Activated CD4-positive, alpha-beta T cell treated with anti-CD3 and anti-CD28 coated beads for 1 hour (primary cell): ENCODE measurements at regions not wholly inside any gene's neighbourhood (a gene's known extent, or its start where the extent isn't known, plus 50 kb on each side); places are given as distances from the start of the nearest gene placed in this dataset.
A peak's percentile ranks its signal among the peaks of the same experiment; 100 is the strongest.
"Not testable (repeated sequence)": the region's sequence is repeated elsewhere in the genome, so short reads cannot be mapped to it uniquely, and the experiment has no call there.

Experiments used
- DNase-seq: peaks from one replicate; pipeline ENCODE4 v3.0.0-alpha.2; 2020

GRCh38 chr22:19603346-19603745 lies 79.1 kb upstream of the CLDN5 start:
- not testable (repeated sequence) for DNase-seq

GRCh38 chr22:19603767-19604166 lies 79.6 kb upstream of the CLDN5 start:
- no peak for DNase-seq

DNA sequence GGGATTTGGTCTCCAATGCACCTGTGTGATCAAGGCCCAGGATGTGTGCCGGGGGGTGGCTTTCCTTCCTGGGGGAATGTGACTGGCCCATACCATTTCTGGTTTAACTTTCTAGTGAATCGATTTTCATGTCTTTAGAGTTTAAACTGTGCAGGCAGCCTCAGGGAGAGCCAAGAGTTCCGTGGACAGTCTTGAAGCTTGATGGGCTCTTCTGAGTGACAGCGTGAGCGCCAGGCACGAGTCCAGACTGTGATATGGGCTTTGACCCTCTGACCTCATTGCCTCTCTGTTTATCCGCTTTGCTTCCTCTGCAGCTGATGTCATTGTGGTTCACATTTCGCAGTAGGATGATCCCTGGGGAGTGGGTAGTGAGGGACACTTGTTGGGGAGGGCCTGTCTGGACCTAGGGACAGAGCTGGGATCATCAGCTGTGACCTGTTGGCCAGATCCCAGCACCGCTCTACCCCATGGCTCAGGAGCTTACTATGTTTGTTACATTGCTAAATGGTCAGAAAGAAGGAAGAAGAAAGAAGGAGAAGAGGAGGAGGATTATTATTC lies 80.6 kb upstream of the CLDN5 start:
- no peak for DNase-seq

DNA sequence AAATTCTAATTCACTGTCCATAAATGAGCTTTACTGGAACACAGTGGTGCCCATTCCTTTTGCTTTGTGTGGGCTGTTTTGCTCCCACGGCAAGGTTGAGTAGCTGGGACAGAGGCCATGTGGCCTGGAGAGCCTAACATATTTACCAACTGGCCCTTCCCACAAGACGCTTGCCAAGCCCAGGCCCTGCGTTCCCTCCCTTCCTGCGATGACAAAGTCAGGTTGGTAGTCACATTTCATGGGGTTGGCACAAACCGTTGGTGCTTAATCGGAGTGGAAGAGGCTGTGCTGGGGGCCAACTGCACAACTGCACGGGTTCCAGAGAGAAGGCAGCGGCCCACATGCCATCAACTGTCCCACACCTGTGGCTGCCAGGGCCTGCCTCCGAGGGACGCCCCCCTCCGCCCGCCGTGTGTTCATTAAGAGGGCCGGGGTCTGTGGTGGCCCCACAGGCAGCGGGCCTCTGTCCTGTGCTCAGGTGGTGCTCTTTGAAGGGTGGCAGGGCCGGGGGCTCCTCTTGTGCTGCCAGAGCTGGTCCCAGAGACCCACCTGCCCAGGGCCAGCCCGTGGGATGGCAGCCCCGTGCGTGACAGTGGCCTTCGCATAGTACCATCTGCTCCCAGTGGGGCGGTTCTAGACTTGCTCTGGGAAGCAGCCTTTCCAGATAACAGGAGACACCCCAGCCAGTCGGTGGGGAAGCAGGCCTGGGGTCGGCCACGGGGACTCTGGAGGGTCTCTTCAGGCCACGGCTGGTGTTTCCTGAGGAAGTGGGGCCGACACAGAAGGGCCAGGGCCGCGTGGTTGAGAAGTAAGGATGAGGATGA lies 81.5 kb upstream of the CLDN5 start:
- DNase-seq: no peak

DNA sequence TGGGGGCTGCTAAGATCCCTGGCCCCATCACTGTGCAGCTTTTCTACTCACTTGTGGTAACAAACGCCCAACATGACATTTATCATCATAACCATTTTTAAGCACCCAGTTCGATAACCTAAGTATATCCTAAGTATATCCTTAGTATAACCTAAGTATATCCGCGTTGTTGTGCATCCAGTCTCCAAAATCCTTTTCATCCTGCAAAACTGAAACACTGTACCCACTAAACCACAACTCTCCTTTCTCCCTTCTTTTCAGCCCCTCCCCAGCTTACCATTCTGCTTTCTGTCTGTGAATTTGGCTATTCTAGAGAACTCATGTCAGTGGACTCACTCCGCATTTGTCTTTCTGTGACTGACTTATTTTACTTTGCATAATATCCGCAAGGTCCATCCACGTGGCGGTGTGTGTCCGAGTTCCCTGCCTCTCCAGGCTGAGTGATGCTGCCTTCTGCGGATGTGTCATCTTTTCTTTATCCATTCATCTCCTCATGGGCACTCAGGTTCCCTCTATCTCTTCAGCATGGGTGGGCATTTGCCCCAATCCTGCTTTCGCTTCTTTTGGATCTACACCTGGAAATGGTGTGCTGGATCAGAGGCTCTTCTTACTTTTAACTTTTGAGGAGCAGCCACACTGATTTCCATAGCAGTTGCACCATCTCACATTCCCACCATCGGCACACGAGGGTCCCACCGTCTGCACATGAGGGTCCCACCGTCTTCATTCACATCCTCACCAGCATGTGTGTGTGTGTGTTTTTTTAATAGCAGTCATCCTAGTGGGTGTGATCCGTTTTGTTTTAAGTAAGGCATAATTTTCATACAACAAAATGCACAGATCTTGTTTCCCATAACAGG lies 82.4 kb upstream of the CLDN5 start:
- DNase-seq: no peak

DNA sequence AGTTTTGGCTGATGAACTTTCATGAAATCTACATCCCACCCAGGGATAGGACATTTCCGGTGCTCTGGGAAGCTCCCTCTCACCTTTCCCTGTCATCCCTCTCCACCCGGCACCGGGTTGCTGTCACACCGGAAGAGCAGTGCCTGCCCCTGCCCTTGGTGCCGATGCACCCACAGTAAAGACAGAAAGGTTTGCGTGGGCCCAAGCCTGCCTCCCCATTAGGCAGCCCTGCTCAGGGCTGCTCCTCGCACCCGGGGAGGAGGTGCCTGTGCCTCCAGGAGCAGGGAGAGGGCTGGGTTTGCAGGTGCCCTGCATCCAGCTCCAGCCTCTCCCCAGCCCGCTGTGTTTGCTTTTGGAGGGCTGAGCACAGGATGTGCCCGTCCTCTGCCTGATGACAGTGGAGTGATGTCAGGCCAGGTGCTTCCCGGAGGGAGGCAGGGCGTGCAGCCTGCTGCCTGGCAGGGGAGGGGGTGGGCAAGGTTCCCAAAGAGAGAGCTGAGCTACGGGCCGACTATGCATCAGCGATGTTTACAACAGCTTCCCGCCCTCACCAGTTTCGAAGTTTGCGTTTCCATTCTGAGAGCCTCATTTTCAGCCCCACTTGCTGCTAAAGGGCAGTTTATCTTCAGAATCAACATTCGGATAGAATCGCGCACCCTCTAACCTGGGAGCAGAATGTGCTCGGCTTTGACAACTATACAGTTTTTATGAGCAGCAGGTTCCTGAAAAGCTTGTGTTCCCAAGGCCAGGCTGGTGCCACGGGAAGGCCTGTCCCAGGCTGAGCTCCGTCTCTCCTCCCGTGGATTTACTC lies 83.2 kb upstream of the CLDN5 start:
- DNase-seq: peak; percentile 19

DNA sequence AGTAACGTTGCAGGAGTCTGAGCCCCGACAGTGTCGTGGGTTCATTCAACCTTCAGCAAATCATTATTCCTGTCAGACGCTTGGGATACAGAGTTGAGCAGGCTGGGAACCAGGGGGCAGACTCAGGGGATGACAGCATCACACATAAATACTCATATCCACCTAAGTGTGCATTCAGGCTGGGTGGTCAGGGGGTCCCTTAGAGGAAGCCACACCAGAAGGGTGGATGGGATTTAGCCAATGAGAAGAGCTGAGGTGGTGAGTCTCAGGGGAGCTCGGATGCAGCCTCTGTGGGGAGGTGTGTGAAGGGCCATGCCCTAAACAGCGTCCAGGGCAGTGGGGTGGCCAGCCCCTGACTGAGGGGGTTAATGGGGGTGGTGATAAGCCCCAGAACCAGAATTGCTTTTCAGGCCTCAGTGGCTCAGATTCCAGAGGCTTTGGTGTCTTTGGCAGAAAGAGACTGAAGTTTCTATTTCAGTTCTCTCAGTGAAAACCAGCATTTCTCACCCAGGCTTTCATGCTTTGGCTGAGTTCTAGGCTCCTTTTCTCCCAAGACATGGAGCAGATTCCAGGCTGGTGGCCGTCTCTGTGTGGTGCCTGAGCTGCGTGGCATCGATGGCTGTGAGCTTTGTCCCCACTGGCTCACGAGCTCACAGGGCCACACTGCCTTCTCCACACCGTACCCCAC lies 83.9 kb upstream of the CLDN5 start:
- DNase-seq: no peak

- DNase-seq: not testable (repeated sequence)
These were observed 85.5 kb upstream of the CLDN5 start for GRCh38 chr22:19609753-19610152.

GRCh38 chr22:19610518-19611253 lies 86.5 kb upstream of the CLDN5 start:
- no peak for DNase-seq

DNA sequence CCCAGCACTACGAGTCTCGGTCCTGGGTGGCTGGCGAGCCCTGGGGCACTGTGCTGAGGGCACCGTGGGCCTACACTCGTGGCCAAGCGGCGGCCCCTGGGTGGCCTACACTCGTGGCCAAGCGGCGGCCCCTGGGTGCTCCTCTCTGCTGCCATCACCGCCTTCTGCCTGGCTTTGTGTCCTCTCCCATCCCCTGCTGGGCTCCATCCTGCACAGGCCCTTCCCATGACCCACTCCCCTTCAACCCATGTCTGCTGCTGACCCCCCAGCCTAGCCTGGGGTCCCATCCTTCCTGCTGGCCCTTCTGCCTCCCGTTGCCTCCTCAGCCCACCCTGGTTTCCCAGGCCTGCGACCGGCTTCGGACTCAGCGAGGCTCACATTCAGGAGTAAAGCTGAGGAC lies 87.4 kb upstream of the CLDN5 start:
- no peak for DNase-seq

- DNase-seq: no peak
These were observed 88.8 kb upstream of the CLDN5 start for GRCh38 chr22:19612866-19613572.

DNA sequence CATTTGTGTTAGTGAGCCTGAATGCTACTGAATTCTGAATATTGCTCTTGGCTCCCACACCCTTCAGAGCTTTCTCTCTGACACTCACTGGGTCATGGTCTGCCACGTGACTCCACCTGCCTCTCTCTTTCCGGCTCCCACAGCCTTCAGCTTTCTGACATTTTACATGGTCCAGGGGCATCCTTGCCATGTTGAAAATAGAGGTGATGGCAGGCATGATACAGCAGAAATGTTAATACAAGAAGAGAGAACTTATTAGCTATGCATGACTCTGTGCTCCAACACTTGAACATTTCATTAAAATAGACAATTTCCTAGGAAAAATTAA lies 90.3 kb upstream of the CLDN5 start:
- DNase-seq: no peak

- no peak for DNase-seq
These were observed 90.8 kb upstream of the CLDN5 start for GRCh38 chr22:19615001-19615461.

GRCh38 chr22:19615867-19616581 lies 91.8 kb upstream of the CLDN5 start:
- no peak for DNase-seq

DNA sequence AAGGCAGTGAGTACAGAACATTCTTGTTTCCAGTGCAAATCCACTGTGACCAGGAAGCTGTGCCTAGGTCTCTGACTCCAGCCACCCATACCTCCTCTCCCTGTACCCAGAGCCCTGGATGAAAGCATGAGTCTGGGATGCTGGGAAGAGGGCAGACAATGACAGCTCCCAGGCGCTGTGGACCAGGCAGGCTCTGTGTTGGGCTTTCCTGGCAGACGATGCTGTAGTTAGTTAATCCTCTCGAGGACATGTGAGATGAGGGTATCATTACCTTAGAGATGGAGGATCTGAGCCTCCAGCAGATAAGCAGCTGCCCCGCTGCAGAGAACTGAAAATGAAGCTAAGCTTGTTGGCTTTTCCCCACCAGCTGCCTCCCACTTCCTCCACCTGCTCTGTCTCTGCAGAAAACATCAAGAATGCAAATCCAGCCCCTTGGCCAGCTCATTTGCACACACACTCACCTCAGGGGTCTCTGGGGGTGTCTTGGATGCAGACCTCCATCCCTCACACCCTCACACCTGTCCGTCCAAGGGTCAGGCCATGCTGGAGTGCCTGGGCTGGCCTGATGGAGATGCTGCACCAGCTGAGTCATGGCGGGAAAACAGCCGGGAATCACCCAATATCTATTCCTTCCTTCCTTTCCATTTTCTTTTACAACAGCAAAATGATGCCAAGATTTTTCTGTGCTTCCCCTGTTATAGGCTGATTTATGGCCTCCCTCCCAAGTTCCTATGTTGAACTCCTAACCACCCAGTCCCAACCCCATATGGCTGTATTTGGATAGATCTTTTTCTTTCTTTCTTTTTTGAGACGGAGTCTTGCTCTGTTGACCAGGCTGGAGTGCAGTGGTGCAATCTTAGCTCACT lies 94.9 kb upstream of the SEPTIN5 start:
- no peak for DNase-seq

- DNase-seq: no peak
These were observed 93.4 kb upstream of the SEPTIN5 start for GRCh38 chr22:19620742-19621371.

- DNase-seq: no peak
These were observed 92.8 kb upstream of the SEPTIN5 start for GRCh38 chr22:19621373-19622060.

DNA sequence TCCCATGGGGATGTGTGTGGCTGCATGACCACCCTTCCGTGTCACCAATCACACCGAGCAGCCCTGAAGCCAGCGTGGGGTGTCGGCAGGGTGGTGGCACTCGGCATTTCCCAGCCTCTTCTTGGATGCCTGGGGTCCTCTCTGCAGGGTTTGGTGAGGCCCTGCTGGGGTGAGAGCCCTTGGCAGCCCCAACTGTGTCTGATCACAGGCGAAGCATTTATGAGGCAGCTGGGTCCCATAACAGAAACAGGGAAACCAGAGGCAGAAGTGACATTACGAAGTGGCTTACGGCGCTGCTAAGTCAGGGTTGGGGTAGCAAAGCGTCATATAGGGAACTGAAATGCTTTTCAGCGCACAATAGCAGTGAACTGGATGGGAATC lies 92.3 kb upstream of the SEPTIN5 start:
- no peak for DNase-seq
